ENCODE measurements at regions not wholly inside any gene's neighbourhood (a gene's known extent, or its start where the extent isn't known, plus 50 kb on each side); places are given as distances from the start of the nearest gene placed in this dataset.
"Not testable (repeated sequence)": the region's sequence is repeated elsewhere in the genome, so short reads cannot be mapped to it uniquely, and the experiment has no call there.

DNA sequence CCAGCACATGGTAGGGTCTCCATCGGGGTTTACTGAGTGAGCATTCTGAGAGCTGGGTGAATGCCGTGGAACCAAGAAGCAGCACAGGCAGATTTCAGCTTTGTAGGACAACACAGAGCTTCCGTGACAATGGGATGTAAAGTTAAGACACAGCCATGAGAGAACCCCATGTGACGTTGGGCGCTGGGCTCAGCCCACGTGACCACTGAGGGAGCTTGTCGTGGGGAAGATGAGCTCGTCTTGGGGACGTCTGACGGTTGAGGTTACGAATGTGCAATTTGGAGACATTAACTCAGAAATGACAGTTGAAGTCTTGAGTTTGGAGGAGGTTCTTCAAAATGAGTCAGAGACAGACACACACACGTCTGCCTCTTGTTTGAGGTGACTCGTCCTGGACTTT is 51.5 kb upstream of the MUC20 start:
- ATAC-seq, H3K4me3 Mint-ChIP-seq, H3K9me3 Mint-ChIP-seq, H3K27me3 Mint-ChIP-seq, H3K27ac Mint-ChIP-seq, DNase-seq, H3K4me1 Mint-ChIP-seq, POLR2A ChIA-PET: not testable (repeated sequence)
- H3K36me3 Mint-ChIP-seq: peaks cover 0 to 63% (median 18%) of the 10 kb centered on the region in 3 donors

DNA sequence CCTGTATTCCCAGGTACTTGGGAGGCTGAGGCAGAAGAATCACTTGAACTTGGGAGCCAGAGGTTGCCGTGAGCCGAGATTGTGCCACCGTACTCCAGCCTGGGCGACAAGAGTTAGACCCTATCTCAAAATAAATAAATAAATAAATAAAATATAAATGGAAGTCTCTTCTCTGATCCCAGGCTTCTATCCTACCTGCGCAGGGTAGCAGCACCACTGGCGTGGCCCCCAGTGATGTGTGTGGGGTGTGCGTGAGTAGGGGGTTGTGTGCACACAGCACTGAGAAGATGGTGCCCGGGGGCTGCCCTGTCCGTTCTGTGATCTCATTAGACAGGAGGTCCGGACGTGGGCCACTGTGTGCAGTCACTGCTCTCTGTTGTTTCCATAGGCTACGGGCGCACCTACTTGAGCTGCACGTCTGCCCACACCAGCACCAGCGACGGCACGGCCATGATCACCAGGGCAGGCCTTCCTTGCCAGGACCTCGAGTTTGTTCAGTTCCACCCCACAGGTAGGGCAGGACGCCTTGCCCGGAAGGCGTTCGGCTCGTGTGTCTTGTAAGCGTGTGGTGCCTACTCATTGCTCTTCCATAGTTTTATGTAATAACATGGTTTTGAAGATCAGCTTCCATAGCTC is 52.5 kb upstream of the MUC20 start:
- H3K27me3 Mint-ChIP-seq, H3K4me3 Mint-ChIP-seq, POLR2A ChIA-PET, H3K27ac Mint-ChIP-seq, ATAC-seq, DNase-seq, H3K4me1 Mint-ChIP-seq, H3K9me3 Mint-ChIP-seq: not testable (repeated sequence)
- H3K36me3 Mint-ChIP-seq: peaks cover 0 to 61% (median 15%) of the 10 kb centered on the region in 3 donors

DNA sequence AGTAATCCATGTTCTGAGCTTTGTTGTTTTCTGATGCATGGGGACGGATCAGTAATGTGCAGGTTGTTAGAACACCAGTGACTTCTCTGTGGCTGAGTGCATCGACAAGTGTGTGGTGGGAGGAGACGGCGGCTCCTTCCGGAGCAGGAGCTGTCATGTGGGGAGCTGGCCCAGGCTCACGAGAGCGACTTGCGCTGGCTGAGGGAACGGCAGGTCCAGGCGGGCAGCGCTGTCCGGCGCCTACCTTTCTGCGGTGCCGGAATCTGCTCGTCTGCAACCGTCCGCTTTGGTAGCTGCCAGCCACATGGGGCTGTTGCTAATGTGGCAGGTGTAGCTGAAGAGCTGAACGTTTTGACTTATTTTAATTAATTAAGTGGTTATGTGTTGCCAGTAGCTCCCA is 55.5 kb upstream of the MUC20 start:
- H3K4me3 Mint-ChIP-seq, H3K4me1 Mint-ChIP-seq, ATAC-seq, DNase-seq, POLR2A ChIA-PET, H3K27me3 Mint-ChIP-seq, H3K27ac Mint-ChIP-seq, H3K9me3 Mint-ChIP-seq: not testable (repeated sequence)
- peaks cover 0 to 43% (median 6%) of the 10 kb centered on the region in 3 donors for H3K36me3 Mint-ChIP-seq

DNA sequence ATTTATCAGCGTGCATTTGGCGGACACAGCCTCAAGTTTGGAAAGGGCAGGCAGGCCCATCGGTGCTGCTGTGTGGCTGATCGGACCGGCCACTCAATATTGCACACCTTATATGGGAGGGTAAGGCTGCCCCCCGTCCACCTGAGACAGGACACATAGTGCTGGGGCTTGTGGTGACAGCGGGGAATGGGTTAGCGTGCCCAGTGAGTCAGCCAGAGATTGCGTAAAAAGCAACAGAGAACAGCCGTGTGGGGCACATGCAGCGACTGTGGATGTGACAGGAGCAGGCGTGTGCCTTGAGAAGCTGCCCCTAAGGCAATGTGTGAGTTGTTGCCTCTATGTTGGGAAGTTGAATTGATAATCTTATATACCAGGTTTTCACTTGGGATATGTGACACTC is 56.6 kb upstream of the MUC20 start:
- H3K9me3 Mint-ChIP-seq, H3K4me1 Mint-ChIP-seq, DNase-seq, POLR2A ChIA-PET, H3K27me3 Mint-ChIP-seq, ATAC-seq, H3K4me3 Mint-ChIP-seq, H3K27ac Mint-ChIP-seq: not testable (repeated sequence)
- peaks cover 0 to 33% (median 6%) of the 10 kb centered on the region in 3 donors for H3K36me3 Mint-ChIP-seq

DNA sequence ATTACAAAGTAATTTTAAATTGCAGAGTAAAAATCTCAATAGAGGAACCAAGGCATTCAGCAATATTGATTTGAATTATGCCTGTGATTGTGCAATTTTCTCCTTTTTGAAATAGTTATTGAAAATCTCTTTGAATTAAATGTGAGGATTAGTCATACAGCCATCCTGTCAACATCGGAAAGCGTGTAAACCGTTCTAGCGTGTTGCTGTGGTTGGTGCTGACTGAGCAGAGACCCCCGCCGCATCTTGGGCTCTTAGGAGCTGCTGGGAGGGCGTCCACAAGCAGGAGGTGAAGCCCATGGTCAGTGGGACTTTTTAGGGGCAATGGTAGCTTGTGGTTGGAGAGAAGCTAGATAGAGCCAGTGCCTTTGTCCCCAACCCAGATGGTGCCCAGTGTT is 61.6 kb upstream of the MUC20 start:
- H3K27me3 Mint-ChIP-seq, DNase-seq, H3K36me3 Mint-ChIP-seq, H3K4me1 Mint-ChIP-seq, POLR2A ChIA-PET, H3K27ac Mint-ChIP-seq, H3K9me3 Mint-ChIP-seq: not testable (repeated sequence)
- H3K4me3 Mint-ChIP-seq: peak overlapping the region in 7 of 10 donors; percentile 32 to 63 (median 47)
- ATAC-seq: peak in 1 of 2 donors; percentile 18

DNA sequence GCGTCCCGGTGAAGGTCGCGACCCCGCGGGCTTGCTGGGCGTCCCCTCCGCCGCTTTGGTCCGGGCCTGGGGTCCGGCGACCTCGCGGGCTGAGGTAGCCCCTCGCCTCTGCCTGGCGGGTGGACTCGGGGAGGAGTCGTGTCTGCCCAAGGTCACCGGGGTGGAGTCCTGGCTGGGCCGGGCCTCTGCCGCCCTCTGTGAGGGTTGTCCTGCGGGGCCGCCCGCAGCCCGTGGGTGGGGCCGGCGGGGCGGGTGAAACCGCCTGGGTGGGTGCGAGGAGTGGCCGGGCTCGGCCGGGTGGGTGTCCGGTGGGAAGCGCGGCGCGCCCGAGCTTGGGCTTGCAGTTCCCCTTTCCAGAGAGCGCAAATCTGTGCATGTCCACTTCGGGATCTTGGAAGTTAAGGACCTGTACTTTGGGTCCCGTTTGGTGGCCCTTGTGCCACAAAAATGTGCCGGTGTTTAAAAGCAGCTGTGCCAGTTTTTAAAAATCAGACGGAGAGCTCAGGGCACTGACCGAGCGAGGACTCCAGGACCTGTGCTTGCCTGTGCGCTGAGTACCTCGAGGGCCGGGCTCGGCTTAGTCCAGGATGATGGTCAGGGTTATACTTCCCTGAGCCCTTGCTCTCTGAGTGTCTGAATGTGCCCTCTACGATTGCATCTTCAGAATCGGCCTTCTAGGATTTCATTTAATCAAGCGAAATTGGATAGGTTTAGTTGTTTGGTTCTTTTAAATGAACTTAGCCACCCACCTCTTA is 62.2 kb upstream of the MUC20 start:
- peak in 1 of 10 donors; percentile 15 for DNase-seq

DNA sequence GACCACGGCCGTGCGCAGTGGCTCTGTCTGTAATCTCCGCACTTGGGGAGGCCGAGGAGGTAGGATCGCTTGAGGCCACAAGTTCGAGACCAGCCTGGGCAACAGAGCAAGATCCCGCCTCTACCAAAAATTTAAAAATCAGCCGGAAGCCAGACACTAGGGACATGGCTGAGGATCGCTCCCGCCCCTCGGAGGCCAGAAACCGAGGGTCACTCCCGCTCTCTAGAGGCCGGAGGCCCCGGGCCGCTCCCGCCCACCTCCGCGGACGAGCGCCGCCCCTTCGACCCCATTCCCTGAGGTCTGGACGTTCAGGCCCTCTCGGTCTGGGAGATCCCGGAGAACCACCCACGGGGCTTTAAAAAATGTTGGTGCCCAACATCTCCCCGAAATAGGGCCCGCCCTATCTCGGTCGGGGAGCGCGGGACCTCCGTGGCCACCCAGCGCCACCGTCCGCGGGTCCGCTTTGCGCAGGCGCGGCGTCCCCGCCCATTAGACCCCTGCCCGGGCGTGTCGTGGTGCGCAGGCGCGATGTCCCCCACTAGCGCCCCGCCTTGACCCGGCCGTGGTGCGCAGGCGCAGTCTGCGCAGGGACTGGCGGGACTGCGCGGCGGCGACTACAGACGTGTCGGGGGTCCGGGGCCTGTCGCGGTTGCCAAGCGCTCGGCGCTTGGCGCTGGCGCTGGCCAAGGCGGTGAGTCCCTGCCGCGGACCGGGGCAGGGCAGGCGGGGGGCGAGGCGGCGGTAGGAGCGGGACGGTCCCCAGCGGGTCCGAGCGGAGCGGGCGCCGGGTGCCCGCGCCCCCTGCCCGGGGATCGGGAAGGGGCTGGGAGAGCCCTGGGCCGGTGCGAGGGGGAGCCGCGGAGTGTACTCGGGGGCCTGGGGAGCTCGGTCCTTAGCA is 63.1 kb upstream of the MUC20 start:
- H3K9me3 Mint-ChIP-seq, H3K36me3 Mint-ChIP-seq, POLR2A ChIA-PET, H3K27me3 Mint-ChIP-seq: not testable (repeated sequence)
- Mint-ChIP-seq H3K4me3 (peak overlapping the region; percentile 79 to 92 (median 88)), H3K4me1 (peaks cover 6 to 13% (median 8%) of the 10 kb centered on the region in 4 donors), H3K27ac (peak overlapping the region; percentile 75 to 96 (median 92))
- DNase-seq (peak; percentile 64 to 96 (median 89)), ATAC-seq (peak; percentile 86 to 87)

More for the DNA sequence above, 62.2 kb upstream of the MUC20 start:
- POLR2A ChIA-PET, H3K27ac Mint-ChIP-seq, H3K36me3 Mint-ChIP-seq, H3K27me3 Mint-ChIP-seq, H3K9me3 Mint-ChIP-seq: not testable (repeated sequence)
- ATAC-seq: peak; percentile 35 to 43
- Mint-ChIP-seq H3K4me1 (peaks cover 4 to 13% (median 8%) of the 10 kb centered on the region in 4 donors), H3K4me3 (peak overlapping the region in 8 of 10 donors; percentile 32 to 79 (median 51))

DNA sequence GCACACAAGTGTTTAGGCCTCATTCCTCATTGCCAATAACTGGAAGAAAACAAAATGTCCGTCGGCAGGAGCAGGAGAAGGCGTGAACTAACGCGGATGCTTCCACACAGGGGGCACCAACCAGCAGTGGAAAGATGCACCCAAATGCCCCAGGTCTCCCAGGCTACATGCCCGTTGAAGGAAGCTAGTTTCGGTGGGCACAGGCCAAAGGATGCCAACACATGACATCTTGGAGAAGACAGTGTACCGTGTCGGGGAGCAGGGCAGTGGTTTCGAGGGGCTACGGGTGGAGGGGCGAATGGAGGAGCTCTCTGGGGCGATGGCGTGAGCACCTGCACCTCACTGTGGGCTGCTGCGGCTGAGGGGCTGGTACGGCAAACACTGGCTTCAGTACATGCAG is 64.7 kb upstream of the MUC20 start:
- H3K9me3 Mint-ChIP-seq, ATAC-seq, H3K27me3 Mint-ChIP-seq, H3K36me3 Mint-ChIP-seq, DNase-seq, POLR2A ChIA-PET: not testable (repeated sequence)
- H3K4me1 Mint-ChIP-seq: peaks cover 6 to 13% (median 8%) of the 10 kb centered on the region in 4 donors
- H3K27ac Mint-ChIP-seq: peak overlapping the region in 1 of 10 donors; percentile 20
- peak overlapping the region in 7 of 10 donors; percentile 9 to 45 (median 33) for H3K4me3 Mint-ChIP-seq

DNA sequence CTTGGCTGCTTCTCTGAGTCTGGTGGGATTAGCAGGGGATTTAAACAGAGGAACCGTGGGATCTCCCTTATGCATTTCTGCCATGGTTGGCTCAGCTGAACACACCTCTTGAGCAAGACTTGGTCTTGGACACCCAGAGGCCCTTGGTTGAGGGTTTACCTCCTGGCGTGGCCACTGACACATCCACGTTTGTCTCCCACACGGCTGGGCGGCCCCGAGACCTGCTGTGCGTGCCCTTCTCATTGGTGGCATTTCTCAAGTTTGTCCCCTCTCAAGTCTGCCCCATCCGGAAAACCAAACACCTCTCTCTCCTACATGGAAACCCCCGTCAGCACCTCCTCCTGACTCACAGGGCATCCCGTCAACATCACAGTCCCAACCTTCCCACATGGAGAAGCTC is 66.0 kb upstream of the MUC20 start:
- H3K27me3 Mint-ChIP-seq, H3K4me3 Mint-ChIP-seq, H3K27ac Mint-ChIP-seq, POLR2A ChIA-PET, H3K36me3 Mint-ChIP-seq, DNase-seq, H3K9me3 Mint-ChIP-seq, ATAC-seq: not testable (repeated sequence)
- peaks cover 6 to 12% (median 7%) of the 10 kb centered on the region in 4 donors for H3K4me1 Mint-ChIP-seq

DNA sequence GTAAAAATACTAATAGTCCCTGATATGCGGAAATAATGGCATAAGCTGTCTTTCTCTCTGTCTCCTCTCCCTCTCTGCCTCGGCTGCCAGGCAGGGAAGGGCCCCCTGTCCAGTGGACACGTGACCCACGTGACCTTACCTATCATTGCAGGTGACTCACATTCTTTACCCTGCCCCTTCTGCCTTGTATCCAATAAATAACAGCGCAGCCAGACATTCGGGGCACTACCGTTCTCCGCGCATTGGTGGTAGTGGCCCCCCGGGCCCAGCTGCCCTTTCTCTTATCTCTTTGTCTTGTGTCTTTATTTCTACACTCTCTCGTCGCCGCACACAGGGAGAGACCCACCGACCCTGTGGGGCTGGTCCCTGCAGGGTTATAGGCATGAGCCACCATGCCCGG is 66.6 kb upstream of the MUC20 start:
- H3K4me3 Mint-ChIP-seq, H3K9me3 Mint-ChIP-seq, H3K36me3 Mint-ChIP-seq, H3K27me3 Mint-ChIP-seq, POLR2A ChIA-PET, ATAC-seq, DNase-seq: not testable (repeated sequence)
- Mint-ChIP-seq H3K27ac (peak overlapping the region in 1 of 10 donors; percentile 69), H3K4me1 (peaks cover 6 to 12% (median 7%) of the 10 kb centered on the region in 4 donors)

DNA sequence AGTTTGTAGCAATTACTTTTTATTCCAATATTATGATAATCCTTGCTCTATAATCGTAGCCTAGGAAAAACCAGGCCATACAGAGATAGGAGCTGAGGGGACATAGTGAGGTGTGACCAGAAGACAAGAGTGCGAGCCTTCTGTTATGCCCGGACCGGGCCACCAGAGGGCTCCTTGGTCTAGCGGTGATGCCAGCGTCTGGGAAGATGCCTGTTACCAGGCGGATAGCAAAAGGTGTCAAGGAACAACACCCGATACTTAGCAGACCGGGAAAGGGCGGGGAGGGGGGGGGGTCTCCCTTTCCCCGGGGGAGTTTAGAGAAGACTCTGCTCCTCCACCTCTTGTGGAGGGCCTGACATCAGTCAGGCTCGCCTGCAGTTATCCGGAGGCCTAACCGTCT is 67.1 kb upstream of the MUC20 start:
- H3K27me3 Mint-ChIP-seq, H3K36me3 Mint-ChIP-seq, POLR2A ChIA-PET, H3K9me3 Mint-ChIP-seq: not testable (repeated sequence)
- Mint-ChIP-seq H3K4me1 (peaks cover 6 to 12% (median 6%) of the 10 kb centered on the region in 4 donors), H3K27ac (peak overlapping the region in 3 of 10 donors; percentile 62 to 86 (median 67)), H3K4me3 (peak overlapping the region in 3 of 10 donors; percentile 43 to 81 (median 56))
- peak in 1 of 2 donors; percentile 20 for ATAC-seq
- peak in 3 of 10 donors; percentile 22 to 38 (median 26) for DNase-seq

DNA sequence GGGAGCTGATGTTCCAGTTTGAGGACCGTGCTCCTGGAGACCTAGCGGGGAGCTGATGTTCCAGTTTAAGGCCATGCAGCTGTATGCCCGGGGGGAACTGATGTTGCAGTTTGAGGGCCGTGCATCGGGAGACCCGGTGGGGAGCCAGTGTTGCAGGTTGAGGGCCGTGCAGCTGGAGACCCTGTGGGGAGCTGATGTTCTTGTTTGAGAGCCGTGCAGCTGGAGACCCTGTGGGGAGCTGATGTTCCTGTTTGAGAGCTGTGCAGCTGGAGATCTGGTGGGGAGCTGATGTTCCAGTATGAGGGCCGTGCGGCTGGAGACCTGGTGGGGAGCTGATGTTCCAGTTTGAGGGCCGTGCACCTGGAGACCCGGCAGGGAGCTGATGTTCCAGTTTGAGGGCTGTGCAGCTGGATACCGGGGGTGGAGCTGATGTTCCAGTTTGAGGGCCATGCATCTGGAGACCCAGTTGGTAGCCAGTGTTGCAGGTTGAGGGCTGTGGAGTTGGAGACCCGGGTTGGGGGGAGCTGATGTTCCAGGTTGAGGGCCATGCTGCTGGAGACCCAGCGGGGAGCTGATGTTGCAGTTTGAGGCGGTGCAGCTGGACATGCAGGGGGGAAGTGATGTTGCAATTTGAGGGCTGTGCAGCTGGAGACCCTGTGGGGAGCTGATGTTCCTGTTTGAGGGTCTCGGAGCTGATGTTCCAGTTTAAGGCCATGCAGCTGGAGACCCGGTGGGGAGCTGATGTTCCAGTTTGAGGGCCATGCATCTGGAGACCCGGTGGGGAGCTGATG is 64.4 kb upstream of the APOD start:
- H3K27me3 Mint-ChIP-seq, H3K9me3 Mint-ChIP-seq, H3K4me3 Mint-ChIP-seq, DNase-seq, POLR2A ChIA-PET, H3K4me1 Mint-ChIP-seq, ATAC-seq, H3K36me3 Mint-ChIP-seq: not testable (repeated sequence)
- H3K27ac Mint-ChIP-seq: peak overlapping the region in 1 of 10 donors; percentile 71
